IMR-90 (cell line): ENCODE measurements at regions not wholly inside any gene's neighbourhood (a gene's known extent, or its start where the extent isn't known, plus 50 kb on each side); places are given as distances from the start of the nearest gene placed in this dataset.

Experiments used
- ATAC-seq: fragments of 200-7000 bp; cut with Tn5 transposase; 2 replicates; pipeline ENCODE4 v1.9.1; 2020; ENCODE audit warnings: low read depth, mild to moderate bottlenecking, moderate library complexity
- BruUV-seq: library from RNA; stranded (reverse); fragments of 400-500 nt; replicated peaks from 2 replicates; lab custom pipeline; 2021; lab: Mats Ljungman, UMichigan
- CTCF ChIA-PET: fragments of 300-600 bp; formaldehyde crosslinking; extraction: SDS; loops from one replicate; lab custom pipeline; 2021; ENCODE audit warnings: antibody characterized with exemption; lab: Yijun Ruan, JAX
- POLR2A ChIA-PET: fragments of 300-600 bp; sonication (Branson Sonifier 250); formaldehyde crosslinking; loops from one replicate; lab custom pipeline; 2022; ENCODE audit warnings: antibody characterized with exemption; ENCODE audit not compliant: unreplicated experiment; lab: Charles Lee
- DNase-seq: peaks from one replicate; pipeline ENCODE4 v3.0.0; 2013
- H2AFZ ChIP-seq: replicated peaks from 2 replicates; pipeline ENCODE3; 2013; ENCODE audit warnings: low read length, mild to moderate bottlenecking; ENCODE audit not compliant: poor library complexity
- H2AK5ac ChIP-seq: 2 replicates; pipeline ENCODE4 v1.6.1; 2013; ENCODE audit warnings: low read depth, low read length, inconsistent platforms
- H2AK9ac ChIP-seq: replicated peaks from 2 replicates; pipeline ENCODE3; 2013; ENCODE audit warnings: mild to moderate bottlenecking, low read depth, low read length, moderate library complexity; ENCODE audit not compliant: poor library complexity
- H2BK120ac ChIP-seq: 2 replicates; pipeline ENCODE4 v1.6.1; 2013; ENCODE audit warnings: low read depth, low read length, inconsistent platforms
- H2BK15ac ChIP-seq: 3 replicates; pipeline ENCODE4 v1.6.1; 2013; ENCODE audit warnings: low read depth, low read length, inconsistent platforms
- H2BK20ac ChIP-seq: 2 replicates; pipeline ENCODE4 v1.6.1; 2013; ENCODE audit warnings: low read depth, mild to moderate bottlenecking, inconsistent platforms, low read length, moderate library complexity
- H2BK5ac ChIP-seq: 2 replicates; pipeline ENCODE4 v1.6.1; 2013; ENCODE audit warnings: mild to moderate bottlenecking, low read depth, low read length, inconsistent platforms; ENCODE audit not compliant: poor library complexity, severe bottlenecking
- H3K14ac ChIP-seq: replicated peaks from 2 replicates; pipeline ENCODE4 v1.6.1; 2013; ENCODE audit warnings: low read depth, low read length, inconsistent platforms
- H3K18ac ChIP-seq: 2 replicates; pipeline ENCODE4 v1.6.1; 2013; ENCODE audit warnings: low read depth, low read length, control low read depth
- H3K23ac ChIP-seq: 2 replicates; pipeline ENCODE4 v1.6.1; 2013; ENCODE audit warnings: low read depth, low read length, inconsistent platforms
- H3K27ac ChIP-seq: 2 replicates; pipeline ENCODE4 v1.5.1; 2013; ENCODE audit warnings: mild to moderate bottlenecking, control low read depth, low read length; ENCODE audit not compliant: insufficient read depth
- H3K27me3 ChIP-seq: 2 replicates; pipeline ENCODE4 v1.6.1; 2013; ENCODE audit warnings: low read length; ENCODE audit not compliant: control insufficient read depth, insufficient read depth
- H3K36me3 ChIP-seq: 2 replicates; pipeline ENCODE4 v1.6.1; 2013; ENCODE audit warnings: low read length, mixed read lengths; ENCODE audit not compliant: control insufficient read depth, insufficient read depth
- H3K4ac ChIP-seq: 2 replicates; pipeline ENCODE4 v1.6.1; 2013; ENCODE audit warnings: low read depth, low read length, inconsistent platforms
- H3K4me1 ChIP-seq: 2 replicates; pipeline ENCODE4 v1.6.1; 2013; ENCODE audit warnings: low read length, mixed read lengths; ENCODE audit not compliant: control insufficient read depth, insufficient read depth
- H3K4me2 ChIP-seq: 2 replicates; pipeline ENCODE4 v1.6.1; 2013; ENCODE audit warnings: low read depth, mild to moderate bottlenecking, control low read depth, low read length, moderate library complexity
- H3K4me3 ChIP-seq: 2 replicates; pipeline ENCODE4 v1.5.1; 2013; ENCODE audit warnings: low read depth, mild to moderate bottlenecking, control low read depth, low read length, moderate library complexity; ENCODE audit not compliant: insufficient read depth
- H3K56ac ChIP-seq: 2 replicates; pipeline ENCODE4 v1.6.1; 2013; ENCODE audit warnings: low read length, inconsistent platforms; ENCODE audit not compliant: insufficient read depth; ENCODE audit errors: extremely low read depth
- H3K79me1 ChIP-seq, 2 experiments: 2 replicates each; pipeline ENCODE4 v1.6.1; 2013; ENCODE audit warnings: low read length in 2 of 2, inconsistent platforms in 1 of 2, low read depth in 1 of 2
- H3K9ac ChIP-seq: 2 replicates; pipeline ENCODE4 v1.6.1; 2013; ENCODE audit warnings: low read depth, low read length, control low read depth
- H3K9me1 ChIP-seq: 2 replicates; pipeline ENCODE4 v1.6.1; 2013; ENCODE audit warnings: low read length, inconsistent platforms; ENCODE audit not compliant: insufficient read depth
- H3K9me3 ChIP-seq: 2 replicates; pipeline ENCODE4 v1.6.1; 2013; ENCODE audit warnings: low read length; ENCODE audit not compliant: control insufficient read depth, insufficient read depth
- H4K20me1 ChIP-seq: 2 replicates; pipeline ENCODE4 v1.6.1; 2013; ENCODE audit warnings: low read length, inconsistent platforms; ENCODE audit not compliant: insufficient read depth
- H4K5ac ChIP-seq: 2 replicates; pipeline ENCODE4 v1.6.1; 2013; ENCODE audit warnings: mild to moderate bottlenecking, low read depth, low read length, control low read depth
- H4K8ac ChIP-seq, 2 experiments: 2 replicates each; pipeline ENCODE4 v1.6.1; 2013; ENCODE audit warnings: low read depth in 2 of 2, low read length in 2 of 2, control low read depth in 1 of 2, inconsistent platforms in 1 of 2
- H4K91ac ChIP-seq: 2 replicates; pipeline ENCODE4 v1.6.1; 2013; ENCODE audit warnings: low read depth, low read length, inconsistent platforms; ENCODE audit not compliant: insufficient read depth
- CHD1 ChIP-seq: IDR thresholded peaks from 2 replicates; pipeline ENCODE4 v1.6.1; 2012; ENCODE audit warnings: low read depth, low read length, improper control_type of control experiment
- FOS ChIP-seq: fragments of 150-350 bp; IDR thresholded peaks from 2 replicates; pipeline ENCODE4 v1.6.1; 2016; ENCODE audit warnings: low read depth, low read length
- MAZ ChIP-seq: IDR thresholded peaks from 2 replicates; pipeline ENCODE4 v1.6.1; 2012; ENCODE audit warnings: low read depth, mild to moderate bottlenecking, low read length, improper control_type of control experiment, moderate library complexity, borderline replicate concordance
- MXI1 ChIP-seq: IDR thresholded peaks from 2 replicates; pipeline ENCODE4 v1.6.1; 2012; ENCODE audit warnings: low read depth, mild to moderate bottlenecking, low read length, moderate library complexity, borderline replicate concordance
- NFE2L2 ChIP-seq: fragments of 150-350 bp; IDR thresholded peaks from 2 replicates; pipeline ENCODE4 v1.6.1; 2016; ENCODE audit warnings: low read depth, mild to moderate bottlenecking, low read length
- POLR2A ChIP-seq: IDR thresholded peaks from 2 replicates; pipeline ENCODE4 v1.6.1; 2012; ENCODE audit warnings: mild to moderate bottlenecking, low read depth, low read length
- RFX5 ChIP-seq: IDR thresholded peaks from 2 replicates; pipeline ENCODE4 v1.8.0; 2012; ENCODE audit warnings: low read depth, mild to moderate bottlenecking, low read length, moderate library complexity
- SMC3 ChIP-seq: fragments of 150-350 bp; IDR thresholded peaks from 2 replicates; pipeline ENCODE4 v1.6.1; 2016; ENCODE audit warnings: low read depth, mild to moderate bottlenecking, antibody characterized with exemption, low read length, moderate library complexity
- WGBS, 2 experiments: methylation state at CpG; one replicate each; pipeline versions ENCODE4 v1.1.5 to v1.1.7; 2013; ENCODE audit warnings: missing lambda C conversion rate in 2 of 2; ENCODE audit not compliant: insufficient read length in 1 of 2; ENCODE audit errors: extremely low coverage in 2 of 2; 5-methylcytosine and 5-hydroxymethylcytosine counted together
- dilution Hi-C: fragments of 300-500 bp; cut with HindIII; formaldehyde crosslinking; loops from one replicate; pipeline ENCODE4 v1.14.3; 2018; ENCODE audit warnings: low sequenced_read_pairs; ENCODE audit not compliant: unreplicated experiment
- in situ Hi-C: fragments of 300-500 bp; cut with MboI; formaldehyde crosslinking; loops from 3 replicates; pipeline ENCODE4 v1.14.3; 2019; ENCODE audit warnings: low sequenced_read_pairs, inconsistent platforms, mixed read lengths
- intact Hi-C: fragments of 100-400 bp; cut with micrococcal nuclease; formaldehyde crosslinking; loops from 2 replicates; pipeline ENCODE4 v1.10.0; 2022
- TF ChIP-seq, protein P1 (sequence below): fragments of 150-350 bp; IDR thresholded peaks from 2 replicates; pipeline ENCODE4 v1.6.1; 2017; ENCODE audit warnings: mild to moderate bottlenecking, antibody characterized with exemption, low read length, low read depth
- TF ChIP-seq, protein P2 (sequence below): fragments of 150-350 bp; IDR thresholded peaks from 2 replicates; pipeline ENCODE4 v1.6.1; 2016; ENCODE audit warnings: low read depth, mild to moderate bottlenecking, low read length, moderate library complexity, borderline replicate concordance

DNA sequence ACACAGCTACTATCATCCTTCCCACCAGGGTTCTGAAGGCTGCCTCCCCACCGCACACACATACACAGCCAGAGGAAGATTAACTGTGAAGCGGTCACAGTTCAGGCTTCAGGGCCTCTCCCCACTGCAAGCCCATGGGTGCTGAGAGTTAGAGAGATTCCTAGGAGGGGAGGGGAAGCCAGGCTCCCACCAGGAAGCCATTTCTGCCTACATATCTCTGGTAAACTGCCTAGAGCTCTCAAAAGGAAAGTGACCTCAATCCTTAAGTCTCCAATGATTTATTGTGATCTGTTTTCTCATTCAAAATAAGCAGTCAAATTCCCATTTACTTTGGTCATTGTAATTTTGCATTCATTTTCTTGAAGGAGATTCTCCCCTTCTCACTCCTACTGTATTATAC, 141.0 kb upstream of the BNIP2 start:
- Histone ChIP-seq H3K18ac (no peak overlapping the region), H2AFZ (no peak overlapping the region), H4K8ac (no peak overlapping the region), H4K20me1 (no peaks in the 10 kb centered on the region), H4K91ac (no peak overlapping the region), H3K27ac (no peak overlapping the region), H3K56ac (no peak overlapping the region), H3K9ac (no peak overlapping the region), H3K36me3 (no peaks in the 10 kb centered on the region), H3K4me2 (no peak overlapping the region), H3K79me1 (no peaks in the 10 kb centered on the region), H3K9me3 (no peaks in the 10 kb centered on the region), H2BK15ac (no peak overlapping the region), H2BK120ac (no peak overlapping the region), H3K27me3 (no peaks in the 10 kb centered on the region), H3K9me1 (no peaks in the 10 kb centered on the region), H3K4ac (no peak overlapping the region), H4K5ac (no peak overlapping the region), H3K14ac (no peak overlapping the region), H2AK9ac (no peak overlapping the region), H3K4me3 (no peak overlapping the region), H2BK5ac (no peak overlapping the region), H3K4me1 (no peaks in the 10 kb centered on the region), H2AK5ac (no peak overlapping the region), H2BK20ac (no peak overlapping the region), H3K23ac (no peak overlapping the region)
- no TSS peak for BruUV-seq
- ATAC-seq (no peak), DNase-seq (no peak)
- dilution Hi-C loops = no loop called here
- intact Hi-C loops = no loop called here
- no CpG with 5 or more reads among the region's 2 CpGs for WGBS, 2 experiments
- POLR2A ChIA-PET = no interaction called here
- in situ Hi-C loops = no loop called here
- CTCF ChIA-PET = no interaction called here
- no peak for TF ChIP-seq NFE2L2
- TF ChIP-seq RFX5 = no peak
- TF ChIP-seq FOS = no peak
- no peak for TF ChIP-seq MAZ
- no peak for TF ChIP-seq MXI1
- no peak for TF ChIP-seq CHD1
- no peak for TF ChIP-seq POLR2A
- TF ChIP-seq, protein P1, sequence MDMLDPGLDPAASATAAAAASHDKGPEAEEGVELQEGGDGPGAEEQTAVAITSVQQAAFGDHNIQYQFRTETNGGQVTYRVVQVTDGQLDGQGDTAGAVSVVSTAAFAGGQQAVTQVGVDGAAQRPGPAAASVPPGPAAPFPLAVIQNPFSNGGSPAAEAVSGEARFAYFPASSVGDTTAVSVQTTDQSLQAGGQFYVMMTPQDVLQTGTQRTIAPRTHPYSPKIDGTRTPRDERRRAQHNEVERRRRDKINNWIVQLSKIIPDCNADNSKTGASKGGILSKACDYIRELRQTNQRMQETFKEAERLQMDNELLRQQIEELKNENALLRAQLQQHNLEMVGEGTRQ = no peak
- TF ChIP-seq SMC3 = no peak
- TF ChIP-seq, protein P2, sequence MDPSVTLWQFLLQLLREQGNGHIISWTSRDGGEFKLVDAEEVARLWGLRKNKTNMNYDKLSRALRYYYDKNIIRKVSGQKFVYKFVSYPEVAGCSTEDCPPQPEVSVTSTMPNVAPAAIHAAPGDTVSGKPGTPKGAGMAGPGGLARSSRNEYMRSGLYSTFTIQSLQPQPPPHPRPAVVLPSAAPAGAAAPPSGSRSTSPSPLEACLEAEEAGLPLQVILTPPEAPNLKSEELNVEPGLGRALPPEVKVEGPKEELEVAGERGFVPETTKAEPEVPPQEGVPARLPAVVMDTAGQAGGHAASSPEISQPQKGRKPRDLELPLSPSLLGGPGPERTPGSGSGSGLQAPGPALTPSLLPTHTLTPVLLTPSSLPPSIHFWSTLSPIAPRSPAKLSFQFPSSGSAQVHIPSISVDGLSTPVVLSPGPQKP = no peak
